HepG2 (cell line): ENCODE measurements at regions not wholly inside any gene's neighbourhood (a gene's known extent, or its start where the extent isn't known, plus 50 kb on each side); places are given as distances from the start of the nearest gene placed in this dataset.

ENCODE experiments used
- ATAC-seq: fragments of 200-7000 bp; cut with Tn5 transposase; 3 replicates; pipeline ENCODE4 v1.9.1; 2020; ENCODE audit warnings: mild to moderate bottlenecking, moderate library complexity
- BruUV-seq: library from RNA; stranded (reverse); fragments of 400-500 nt; replicated peaks from 2 replicates; lab custom pipeline; 2021; lab: Mats Ljungman, UMichigan
- CTCF ChIA-PET: fragments of 300-600 bp; formaldehyde crosslinking; extraction: SDS; loops from one replicate; lab custom pipeline; 2021; ENCODE audit warnings: low total read pairs, inconsistent platforms, low intra/inter-chr PET ratio; lab: Yijun Ruan, JAX
- POLR2A ChIA-PET: fragments of 350-600 bp; sonication (Branson Sonifier 250); formaldehyde crosslinking; loops from one replicate; lab custom pipeline; 2020; ENCODE audit warnings: antibody characterized with exemption, inconsistent platforms; lab: Yijun Ruan, JAX
- DNase-seq: peaks from one replicate; pipeline ENCODE4 v3.0.0-alpha.2; 2015; ENCODE audit warnings: low spot score
- FAIRE-seq: peaks from 3 replicates; lab custom pipeline; 2011; peaks lifted over from hg19 to GRCh38; lab: Jason Lieb, UNC
- H2AFZ ChIP-seq: one replicate; pipeline ENCODE4 v1.6.1; 2011; ENCODE audit warnings: low read length, inconsistent platforms
- H3K27ac ChIP-seq: fragments of 300-600 bp; 3 replicates; pipeline ENCODE4 v1.8.0; 2011; ENCODE audit warnings: mixed run types, mild to moderate bottlenecking, mixed read lengths, low read length, inconsistent platforms; ENCODE audit not compliant: insufficient read depth; ENCODE audit errors: extremely low read length
- H3K27me3 ChIP-seq, 2 experiments: fragments of 200-600 bp in 1 of 2; 2 replicates in 1 of 2; 3 replicates in 1 of 2; pipeline versions ENCODE4 v1.6.0 to v1.8.0; 2011; ENCODE audit warnings: low read length in 2 of 2, mild to moderate bottlenecking in 2 of 2, moderate library complexity in 2 of 2, inconsistent platforms in 1 of 2; ENCODE audit not compliant: insufficient read depth in 2 of 2, control insufficient read depth in 1 of 2
- H3K36me3 ChIP-seq, 2 experiments: fragments of 200-600 bp in 1 of 2; replicated peaks in 1 of 2; 2 replicates in 1 of 2; 3 replicates in 1 of 2; pipeline versions ENCODE4 v1.5.1 to v1.8.0; 2011; ENCODE audit warnings: low read length in 2 of 2, inconsistent platforms in 1 of 2; ENCODE audit not compliant: insufficient read depth in 2 of 2, control insufficient read depth in 1 of 2
- H3K4me1 ChIP-seq: 2 replicates; pipeline ENCODE4 v1.5.1; 2012; ENCODE audit warnings: low read length, inconsistent platforms; ENCODE audit not compliant: insufficient read depth
- H3K4me2 ChIP-seq: 2 replicates; pipeline ENCODE4 v1.6.0; 2011; ENCODE audit warnings: low read depth, low read length, inconsistent platforms
- H3K4me3 ChIP-seq, 3 experiments: fragments of 200-600 bp in 1 of 3; sonication (generic), shearing (Covaris generic) in 1 of 3; replicated peaks in 1 of 3; 2 replicates each; pipeline ENCODE4 v1.5.1; 2011 to 2016; ENCODE audit warnings: low read length in 3 of 3, inconsistent platforms in 2 of 3, low read depth in 2 of 3, mild to moderate bottlenecking in 2 of 3, control low read depth in 1 of 3, mixed read lengths in 1 of 3; ENCODE audit not compliant: insufficient read depth in 1 of 3
- H3K79me2 ChIP-seq: one replicate; pipeline ENCODE4 v1.6.1; 2011; ENCODE audit warnings: low read length, inconsistent platforms; ENCODE audit not compliant: insufficient read depth
- H3K9ac ChIP-seq: 2 replicates; pipeline ENCODE4 v1.6.0; 2011; ENCODE audit warnings: mild to moderate bottlenecking, low read depth, low read length, inconsistent platforms; ENCODE audit not compliant: insufficient read depth
- H3K9me3 ChIP-seq: 2 replicates; pipeline ENCODE4 v1.5.1; 2012; ENCODE audit warnings: mild to moderate bottlenecking, low read length
- H4K20me1 ChIP-seq: 2 replicates; pipeline ENCODE4 v1.6.0; 2011; ENCODE audit warnings: inconsistent platforms, mild to moderate bottlenecking, low read length, moderate library complexity; ENCODE audit not compliant: insufficient read depth
- ATRX ChIP-seq: sonication (generic); formaldehyde crosslinking; IDR thresholded peaks from 2 replicates; pipeline ENCODE4 v1.4.0; 2020; ENCODE audit warnings: missing genetic modification reagents, borderline replicate concordance
- PRMT3 ChIP-seq: sonication (generic); formaldehyde crosslinking; IDR thresholded peaks from 2 replicates; pipeline ENCODE4 v1.8.1; 2022; ENCODE audit warnings: low read depth, mild to moderate bottlenecking, moderate library complexity, missing genetic modification reagents, borderline replicate concordance
- RFX3 ChIP-seq: IDR thresholded peaks from 2 replicates; pipeline ENCODE4 v1.6.1; 2016; ENCODE audit warnings: missing biosample characterization, missing genetic modification reagents
- THYN1 ChIP-seq: sonication (generic); formaldehyde crosslinking; IDR thresholded peaks from 2 replicates; pipeline ENCODE4 v1.8.1; 2023; ENCODE audit warnings: low read depth, mild to moderate bottlenecking, moderate library complexity, missing genetic modification reagents, borderline replicate concordance
- ZFP37 ChIP-seq: sonication (generic); formaldehyde crosslinking; IDR thresholded peaks from 2 replicates; pipeline ENCODE4 v1.4.0; 2020; ENCODE audit warnings: missing genetic modification reagents, borderline replicate concordance
- ZNF296 ChIP-seq: sonication (generic); formaldehyde crosslinking; conservative IDR thresholded peaks from 2 replicates; pipeline ENCODE4 v1.5.0; 2020; ENCODE audit warnings: mild to moderate bottlenecking, missing genetic modification reagents
- ZNF441 ChIP-seq: sonication (generic); formaldehyde crosslinking; IDR thresholded peaks from 2 replicates; pipeline ENCODE4 v1.7.0; 2021; ENCODE audit warnings: missing genetic modification reagents, borderline replicate concordance
- ZNF543 ChIP-seq: sonication (generic); formaldehyde crosslinking; IDR thresholded peaks from 2 replicates; pipeline ENCODE4 v1.4.0; 2020; ENCODE audit warnings: mild to moderate bottlenecking, missing genetic modification reagents
- WGBS: methylation state at CpG from one replicate; pipeline ENCODE4 v1.1.6; 2017; ENCODE audit warnings: low lambda C conversion rate; 5-methylcytosine and 5-hydroxymethylcytosine counted together
- in situ Hi-C: cut with HindIII; loops from 2 replicates; pipeline ENCODE4 v1.10.0; 2017; ENCODE audit warnings: low pct_unique_long_range_greater_than_20kb; ENCODE audit not compliant: extremely low pct_ligation_motif_present
- intact Hi-C: fragments of 100-400 bp; cut with micrococcal nuclease; formaldehyde crosslinking; loops from one replicate; pipeline ENCODE4 v1.10.0; 2022; ENCODE audit not compliant: unreplicated experiment
- TF ChIP-seq, protein P1 (sequence below): IDR thresholded peaks from 2 replicates; pipeline ENCODE4 v1.6.1; 2012; ENCODE audit warnings: low read depth, low read length, improper control_type of control experiment

DNA sequence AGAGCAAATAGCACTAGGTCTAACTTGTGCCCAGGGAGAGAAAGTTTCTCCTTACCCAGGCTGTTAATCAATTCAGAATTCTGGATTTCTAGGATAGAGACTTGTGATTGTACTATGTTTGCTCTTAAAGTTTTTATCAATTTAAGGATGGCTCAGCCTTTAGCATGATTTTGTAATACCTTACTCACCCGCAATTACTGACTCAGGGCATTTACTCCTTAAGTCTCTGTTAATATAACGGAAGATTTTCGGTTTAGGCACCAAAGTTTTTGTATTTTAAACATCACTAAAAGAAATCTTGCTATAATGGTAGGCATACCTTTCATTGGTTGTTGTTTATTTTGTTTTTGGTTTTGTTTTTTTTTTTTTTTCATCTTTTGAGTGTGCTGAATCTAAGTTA, 358.2 kb downstream of the RBM43 start:
- H3K4me1 ChIP-seq, result no peaks in the 10 kb centered on the region
- no peak overlapping the region for H2AFZ ChIP-seq
- POLR2A ChIA-PET, result no interaction called here
- no peak overlapping the region for H3K4me3 ChIP-seq
- ATAC-seq (no peak), FAIRE-seq (no peak), DNase-seq (no peak)
- TF ChIP-seq RFX3 (CRISPR knock-in tag) (no peak), ZNF543 (CRISPR knock-in tag) (no peak), ATRX (CRISPR knock-in tag) (no peak)
- in situ Hi-C loops (no loop called here), intact Hi-C loops (no loop called here)
- no peaks in the 10 kb centered on the region for H3K36me3 ChIP-seq
- BruUV-seq, result no TSS peak
- H3K9me3 ChIP-seq, result peaks cover 15% of the 10 kb centered on the region; the same call in 1 of the 2 replicates
- H3K9ac ChIP-seq, result no peak overlapping the region
- no peak overlapping the region for H3K4me2 ChIP-seq
- WGBS, result under 1% methylated on average over 3 of the region's 3 CpGs
- no peaks in the 10 kb centered on the region for H3K27me3 ChIP-seq
- H3K27ac ChIP-seq, result no peak overlapping the region
- CTCF ChIA-PET, result no interaction called here
- no peaks in the 10 kb centered on the region for H4K20me1 ChIP-seq
- H3K79me2 ChIP-seq, result no peaks in the 10 kb centered on the region

DNA sequence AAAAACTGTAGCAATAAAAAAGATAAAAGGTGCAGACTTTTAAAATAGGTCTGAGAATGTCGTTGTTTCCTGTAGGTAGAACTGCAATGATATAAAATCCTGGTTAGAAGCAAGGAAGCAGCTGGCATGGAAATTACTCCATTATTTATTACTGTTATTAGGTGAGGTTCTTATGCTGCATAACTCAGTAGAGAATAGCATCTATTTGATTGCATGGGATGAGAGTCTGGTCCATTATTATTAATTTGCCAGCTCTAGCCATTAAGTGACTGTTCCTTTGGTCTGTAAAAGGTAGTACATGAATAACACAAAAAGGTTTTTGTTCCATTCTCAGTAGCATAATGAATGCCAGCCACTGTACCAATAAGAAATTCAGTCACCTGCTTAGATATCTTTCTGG, 358.6 kb downstream of the RBM43 start:
- POLR2A ChIA-PET, result no interaction called here
- no peaks in the 10 kb centered on the region for H3K4me1 ChIP-seq
- no peaks in the 10 kb centered on the region for H4K20me1 ChIP-seq
- CTCF ChIA-PET, result no interaction called here
- BruUV-seq, result no TSS peak
- H3K79me2 ChIP-seq, result no peaks in the 10 kb centered on the region
- no peak overlapping the region for H3K4me2 ChIP-seq
- ATAC-seq, result no peak
- no peak overlapping the region for H3K4me3 ChIP-seq
- H2AFZ ChIP-seq, result no peak overlapping the region
- intact Hi-C loops (no loop called here), in situ Hi-C loops (no loop called here)
- DNase-seq, result no peak
- TF ChIP-seq THYN1 (CRISPR knock-in tag), result no peak
- no peak for TF ChIP-seq PRMT3 (CRISPR knock-in tag)
- TF ChIP-seq, protein P1, sequence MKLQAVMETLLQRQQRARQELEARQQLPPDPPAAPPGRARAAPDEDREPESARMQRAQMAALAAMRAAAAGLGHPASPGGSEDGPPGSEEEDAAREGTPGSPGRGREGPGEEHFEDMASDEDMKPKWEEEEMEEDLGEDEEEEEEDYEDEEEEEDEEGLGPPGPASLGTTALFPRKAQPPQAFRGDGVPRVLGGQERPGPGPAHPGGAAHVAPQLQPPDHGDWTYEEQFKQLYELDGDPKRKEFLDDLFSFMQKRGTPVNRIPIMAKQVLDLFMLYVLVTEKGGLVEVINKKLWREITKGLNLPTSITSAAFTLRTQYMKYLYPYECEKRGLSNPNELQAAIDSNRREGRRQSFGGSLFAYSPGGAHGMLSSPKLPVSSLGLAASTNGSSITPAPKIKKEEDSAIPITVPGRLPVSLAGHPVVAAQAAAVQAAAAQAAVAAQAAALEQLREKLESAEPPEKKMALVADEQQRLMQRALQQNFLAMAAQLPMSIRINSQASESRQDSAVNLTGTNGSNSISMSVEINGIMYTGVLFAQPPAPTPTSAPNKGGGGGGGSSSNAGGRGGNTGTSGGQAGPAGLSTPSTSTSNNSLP, result no peak
- no peak for TF ChIP-seq ZFP37 (CRISPR knock-in tag)
- TF ChIP-seq ZNF441 (CRISPR knock-in tag), result no peak
- TF ChIP-seq ZNF296 (CRISPR knock-in tag), result no peak
- no peak for FAIRE-seq
- WGBS, result 0% methylated on average over 1 of the region's 1 CpG
- H3K36me3 ChIP-seq, result no peaks in the 10 kb centered on the region
- H3K9me3 ChIP-seq, result peaks cover 15% of the 10 kb centered on the region; the same call in 1 of the 2 replicates
- no peaks in the 10 kb centered on the region for H3K27me3 ChIP-seq
- H3K27ac ChIP-seq, result no peak overlapping the region
- H3K9ac ChIP-seq, result no peak overlapping the region
